IMR-90 (cell line): ENCODE measurements at regions not wholly inside any gene's neighbourhood (a gene's known extent, or its start where the extent isn't known, plus 50 kb on each side); places are given as distances from the start of the nearest gene placed in this dataset.

Source experiments
- MAZ ChIP-seq: IDR thresholded peaks from 2 replicates; pipeline ENCODE4 v1.6.1; 2012; ENCODE audit warnings: low read depth, mild to moderate bottlenecking, low read length, improper control_type of control experiment, moderate library complexity, borderline replicate concordance
- NFE2L2 ChIP-seq: fragments of 150-350 bp; IDR thresholded peaks from 2 replicates; pipeline ENCODE4 v1.6.1; 2016; ENCODE audit warnings: low read depth, mild to moderate bottlenecking, low read length
- POLR2A ChIP-seq: IDR thresholded peaks from 2 replicates; pipeline ENCODE4 v1.6.1; 2012; ENCODE audit warnings: mild to moderate bottlenecking, low read depth, low read length
- RAD21 ChIP-seq: IDR thresholded peaks from 2 replicates; pipeline ENCODE4 v1.6.1; 2012; ENCODE audit warnings: low read length, improper control_type of control experiment
- RFX5 ChIP-seq: IDR thresholded peaks from 2 replicates; pipeline ENCODE4 v1.8.0; 2012; ENCODE audit warnings: low read depth, mild to moderate bottlenecking, low read length, moderate library complexity
- SMC3 ChIP-seq: fragments of 150-350 bp; IDR thresholded peaks from 2 replicates; pipeline ENCODE4 v1.6.1; 2016; ENCODE audit warnings: low read depth, mild to moderate bottlenecking, antibody characterized with exemption, low read length, moderate library complexity
- TF ChIP-seq, protein P1 (sequence below): conservative IDR thresholded peaks from 2 replicates; pipeline ENCODE4 v1.5.1; 2012; ENCODE audit warnings: mild to moderate bottlenecking, low read depth, low read length, improper control_type of control experiment

DNA sequence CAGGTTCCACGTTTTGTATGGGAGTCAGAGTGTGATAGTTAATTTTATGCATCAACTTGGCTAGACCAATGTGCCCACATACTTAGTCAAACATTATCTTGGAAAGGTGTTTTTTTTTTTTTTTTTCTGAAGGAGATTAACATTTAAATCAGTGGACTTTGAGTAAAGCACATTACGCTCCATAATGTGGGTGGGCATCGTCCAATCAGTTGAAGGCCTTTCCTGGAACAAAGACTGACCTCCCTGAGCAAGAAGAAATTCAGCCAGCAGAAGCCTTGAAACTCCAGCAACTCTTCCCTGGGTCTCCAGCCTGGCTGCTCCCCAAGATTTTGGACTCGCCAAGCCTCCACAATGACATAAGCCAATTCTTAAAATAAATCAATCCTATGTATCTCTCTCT is 711.4 kb downstream of the MTRR start:
- TF ChIP-seq POLR2A (no peak), NFE2L2 (no peak), SMC3 (no peak), RAD21 (no peak), MAZ (no peak), RFX5 (no peak)
- TF ChIP-seq, protein P1, sequence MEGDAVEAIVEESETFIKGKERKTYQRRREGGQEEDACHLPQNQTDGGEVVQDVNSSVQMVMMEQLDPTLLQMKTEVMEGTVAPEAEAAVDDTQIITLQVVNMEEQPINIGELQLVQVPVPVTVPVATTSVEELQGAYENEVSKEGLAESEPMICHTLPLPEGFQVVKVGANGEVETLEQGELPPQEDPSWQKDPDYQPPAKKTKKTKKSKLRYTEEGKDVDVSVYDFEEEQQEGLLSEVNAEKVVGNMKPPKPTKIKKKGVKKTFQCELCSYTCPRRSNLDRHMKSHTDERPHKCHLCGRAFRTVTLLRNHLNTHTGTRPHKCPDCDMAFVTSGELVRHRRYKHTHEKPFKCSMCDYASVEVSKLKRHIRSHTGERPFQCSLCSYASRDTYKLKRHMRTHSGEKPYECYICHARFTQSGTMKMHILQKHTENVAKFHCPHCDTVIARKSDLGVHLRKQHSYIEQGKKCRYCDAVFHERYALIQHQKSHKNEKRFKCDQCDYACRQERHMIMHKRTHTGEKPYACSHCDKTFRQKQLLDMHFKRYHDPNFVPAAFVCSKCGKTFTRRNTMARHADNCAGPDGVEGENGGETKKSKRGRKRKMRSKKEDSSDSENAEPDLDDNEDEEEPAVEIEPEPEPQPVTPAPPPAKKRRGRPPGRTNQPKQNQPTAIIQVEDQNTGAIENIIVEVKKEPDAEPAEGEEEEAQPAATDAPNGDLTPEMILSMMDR = no peak
